HCT116 (cell line): ENCODE measurements at regions not wholly inside any gene's neighbourhood (a gene's known extent, or its start where the extent isn't known, plus 50 kb on each side); places are given as distances from the start of the nearest gene placed in this dataset.

Experiments used
- ATF3 ChIP-seq: IDR thresholded peaks from 2 replicates; pipeline ENCODE4 v1.6.1; 2012
- CBX3 ChIP-seq: IDR thresholded peaks from 2 replicates; pipeline ENCODE4 v1.6.1; 2012; ENCODE audit warnings: low read depth
- CTCF ChIP-seq, 3 experiments: fragments of 200-600 bp in 1 of 3; sonication (generic) in 1 of 3; IDR thresholded peaks in 2 of 3; conservative IDR thresholded peaks in 1 of 3; 2 replicates each; pipeline ENCODE4 v1.5.1; 2012 to 2017; ENCODE audit warnings: low read depth in 2 of 3, low read length in 2 of 3, antibody characterized with exemption in 1 of 3, borderline replicate concordance in 1 of 3, control low read depth in 1 of 3, mild to moderate bottlenecking in 1 of 3, mixed read lengths in 1 of 3, mixed run types in 1 of 3, moderate library complexity in 1 of 3; ENCODE audit not compliant: insufficient read depth in 1 of 3
- EZH2 ChIP-seq: fragments of 200-600 bp; sonication (generic); IDR thresholded peaks from 2 replicates; pipeline ENCODE4 v1.6.1; 2017; ENCODE audit warnings: antibody characterized with exemption, mixed run types
- MAX ChIP-seq: IDR thresholded peaks from 2 replicates; pipeline ENCODE4 v1.6.1; 2012
- POLR2A ChIP-seq: IDR thresholded peaks from 2 replicates; pipeline ENCODE4 v1.7.0; 2011; ENCODE audit warnings: borderline replicate concordance; ENCODE audit not compliant: insufficient read depth, insufficient read length; ENCODE audit errors: extremely low read depth
- POLR2AphosphoS5 ChIP-seq: IDR thresholded peaks from 2 replicates; pipeline ENCODE4 v1.6.1; 2011; ENCODE audit warnings: mild to moderate bottlenecking, low read depth, low read length, moderate library complexity
- REST ChIP-seq: IDR thresholded peaks from 2 replicates; pipeline ENCODE4 v1.6.1; 2012; ENCODE audit warnings: low read depth
- SIN3A ChIP-seq: IDR thresholded peaks from 2 replicates; pipeline ENCODE4 v1.6.1; 2012; ENCODE audit warnings: low read depth
- SP1 ChIP-seq: IDR thresholded peaks from 2 replicates; pipeline ENCODE4 v1.6.1; 2012; ENCODE audit warnings: low read depth
- TCF7L2 ChIP-seq: IDR thresholded peaks from 2 replicates; pipeline ENCODE4 v1.7.0; 2011; ENCODE audit warnings: borderline replicate concordance, inconsistent platforms; ENCODE audit not compliant: insufficient read depth, insufficient read length; ENCODE audit errors: extremely low read depth
- ZNF274 ChIP-seq: fragments of 200-500 bp; sonication (Bioruptor generic); IDR thresholded peaks from 2 replicates; pipeline ENCODE4 v1.6.1; 2014; ENCODE audit warnings: mild to moderate bottlenecking, low read depth, low read length, inconsistent platforms

GRCh38 chr4:14458463-14458862 lies 543.8 kb upstream of the CPEB2 start:
- TF ChIP-seq CBX3, result no peak
- TF ChIP-seq POLR2A, result no peak
- TF ChIP-seq CTCF (IDR thresholded peaks at IDR 0.05 in 2 of 3, conservative IDR thresholded peaks at IDR 0.05 in 1 of 3; ENCODE audit: borderline replicate concordance in 1 of 3, insufficient read depth in 1 of 3, low read depth in 2 of 3, low read length in 2 of 3), result no peak
- no peak for TF ChIP-seq POLR2AphosphoS5
- no peak for TF ChIP-seq EZH2
- TF ChIP-seq REST, result no peak
- no peak for TF ChIP-seq ATF3
- no peak for TF ChIP-seq MAX
- TF ChIP-seq SP1, result no peak
- no peak for TF ChIP-seq TCF7L2
- no peak for TF ChIP-seq SIN3A
- TF ChIP-seq ZNF274, result no peak
